ENCODE measurements at regions not wholly inside any gene's neighbourhood (a gene's known extent, or its start where the extent isn't known, plus 50 kb on each side); places are given as distances from the start of the nearest gene placed in this dataset.

DNA sequence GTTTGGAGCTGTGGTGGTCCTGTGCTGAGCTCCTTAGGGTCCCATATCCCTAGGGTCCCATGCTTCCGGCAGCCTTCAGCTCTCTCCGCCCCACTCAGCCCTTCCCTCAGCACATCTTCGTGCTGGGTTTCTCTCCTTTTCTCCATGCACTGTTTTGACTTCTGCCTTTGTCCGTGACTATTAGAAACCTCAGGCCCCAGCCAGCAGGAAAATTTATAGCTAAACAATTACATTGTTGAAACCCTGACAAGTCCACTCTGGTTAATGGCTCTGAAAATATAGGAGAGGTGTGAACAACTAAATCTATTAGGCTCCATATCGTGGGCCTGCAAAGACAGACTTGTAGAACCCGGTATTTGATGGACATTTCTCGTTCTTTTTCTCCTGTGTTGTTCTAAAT lies 523.7 kb downstream of the CCDC171 start:
- 85 to 88% (median 86%) methylated on average over 7 of the region's 7 CpGs for WGBS, 4 donors

DNA sequence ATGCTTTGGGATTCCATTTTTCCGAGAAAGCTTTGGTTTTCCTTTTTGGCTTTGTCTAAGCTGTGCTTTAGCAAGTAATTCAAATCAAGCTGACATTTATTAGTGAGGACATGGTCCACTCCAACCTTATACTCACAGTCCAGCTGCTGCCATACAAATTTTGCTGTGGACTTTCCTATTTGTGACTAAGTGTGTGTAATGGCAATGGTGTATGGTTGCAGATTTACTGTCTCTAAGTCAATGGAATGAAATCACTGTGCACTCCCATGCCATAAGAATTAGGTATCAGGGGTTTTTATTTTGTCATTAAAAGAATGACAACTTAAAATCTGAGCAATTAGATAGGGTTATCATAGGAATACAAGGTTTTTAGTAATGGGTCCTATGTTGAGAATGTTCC lies 530.0 kb downstream of the CCDC171 start:
- intact Hi-C loops (cut with DNase I), result no loop called here
- 76 to 93% (median 86%) methylated on average over 1 of the region's 1 CpG for WGBS, 4 donors

More for the DNA sequence above, 523.7 kb downstream of the CCDC171 start:
- H3K4me1 ChIP-seq (replicated peaks in 1 of 2), result no peaks in the 10 kb centered on the region
- no peaks in the 10 kb centered on the region for H3K9me3 ChIP-seq (replicated peaks in 1 of 3)
- no peak overlapping the region for H3K27ac ChIP-seq
- H3K36me3 ChIP-seq (replicated peaks in 1 of 2), result no peaks in the 10 kb centered on the region
- no peak for DNase-seq
- intact Hi-C loops (cut with DNase I), result no loop called here
- H3K4me3 ChIP-seq, result no peak overlapping the region
- H3K27me3 ChIP-seq, result no peaks in the 10 kb centered on the region
- TF ChIP-seq, protein P1, sequence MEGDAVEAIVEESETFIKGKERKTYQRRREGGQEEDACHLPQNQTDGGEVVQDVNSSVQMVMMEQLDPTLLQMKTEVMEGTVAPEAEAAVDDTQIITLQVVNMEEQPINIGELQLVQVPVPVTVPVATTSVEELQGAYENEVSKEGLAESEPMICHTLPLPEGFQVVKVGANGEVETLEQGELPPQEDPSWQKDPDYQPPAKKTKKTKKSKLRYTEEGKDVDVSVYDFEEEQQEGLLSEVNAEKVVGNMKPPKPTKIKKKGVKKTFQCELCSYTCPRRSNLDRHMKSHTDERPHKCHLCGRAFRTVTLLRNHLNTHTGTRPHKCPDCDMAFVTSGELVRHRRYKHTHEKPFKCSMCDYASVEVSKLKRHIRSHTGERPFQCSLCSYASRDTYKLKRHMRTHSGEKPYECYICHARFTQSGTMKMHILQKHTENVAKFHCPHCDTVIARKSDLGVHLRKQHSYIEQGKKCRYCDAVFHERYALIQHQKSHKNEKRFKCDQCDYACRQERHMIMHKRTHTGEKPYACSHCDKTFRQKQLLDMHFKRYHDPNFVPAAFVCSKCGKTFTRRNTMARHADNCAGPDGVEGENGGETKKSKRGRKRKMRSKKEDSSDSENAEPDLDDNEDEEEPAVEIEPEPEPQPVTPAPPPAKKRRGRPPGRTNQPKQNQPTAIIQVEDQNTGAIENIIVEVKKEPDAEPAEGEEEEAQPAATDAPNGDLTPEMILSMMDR (IDR thresholded peaks at IDR 0.05), result no peak
- TF ChIP-seq POLR2A (IDR thresholded peaks at IDR 0.05), result no peak

DNA sequence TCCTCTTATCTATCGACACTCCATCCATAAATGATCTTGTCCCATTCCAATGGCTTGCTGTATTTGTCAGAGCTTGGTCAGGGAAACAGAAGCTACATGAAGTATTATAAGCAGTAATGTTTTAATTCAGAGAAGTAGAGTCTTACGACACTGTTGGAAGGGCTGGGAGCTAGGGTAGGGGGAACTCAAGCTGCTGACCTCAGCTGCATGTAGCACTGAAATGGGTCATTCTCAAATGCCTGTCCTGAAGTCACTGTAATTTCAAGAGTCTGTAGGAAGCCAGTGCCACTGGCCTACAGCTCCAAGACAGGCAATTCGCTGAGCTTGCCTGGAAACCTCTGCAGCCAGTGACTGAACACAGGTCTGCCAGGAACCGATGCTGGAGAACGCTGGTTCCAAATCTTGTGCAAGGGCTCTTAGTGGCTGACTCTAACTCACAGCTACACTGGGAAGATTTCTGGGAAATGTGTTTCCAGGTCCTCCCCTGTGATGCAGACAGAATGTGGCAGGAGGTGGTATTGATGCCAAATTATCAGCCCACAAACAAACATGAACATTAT lies 532.4 kb downstream of the CCDC171 start:
- no peak for DNase-seq
- no peaks in the 10 kb centered on the region for H3K36me3 ChIP-seq (replicated peaks in 1 of 2)

More for the DNA sequence above, 530.0 kb downstream of the CCDC171 start:
- Histone ChIP-seq H3K4me1 (replicated peaks in 1 of 2) (no peaks in the 10 kb centered on the region), H3K36me3 (replicated peaks in 1 of 2) (no peaks in the 10 kb centered on the region), H3K9me3 (replicated peaks in 1 of 3) (no peaks in the 10 kb centered on the region), H3K27me3 (no peaks in the 10 kb centered on the region), H3K4me3 (no peak overlapping the region), H3K27ac (no peak overlapping the region)
- no peak for TF ChIP-seq POLR2A (IDR thresholded peaks at IDR 0.05)
- TF ChIP-seq, protein P1 (IDR thresholded peaks at IDR 0.05), result no peak
- no peak for DNase-seq

DNA sequence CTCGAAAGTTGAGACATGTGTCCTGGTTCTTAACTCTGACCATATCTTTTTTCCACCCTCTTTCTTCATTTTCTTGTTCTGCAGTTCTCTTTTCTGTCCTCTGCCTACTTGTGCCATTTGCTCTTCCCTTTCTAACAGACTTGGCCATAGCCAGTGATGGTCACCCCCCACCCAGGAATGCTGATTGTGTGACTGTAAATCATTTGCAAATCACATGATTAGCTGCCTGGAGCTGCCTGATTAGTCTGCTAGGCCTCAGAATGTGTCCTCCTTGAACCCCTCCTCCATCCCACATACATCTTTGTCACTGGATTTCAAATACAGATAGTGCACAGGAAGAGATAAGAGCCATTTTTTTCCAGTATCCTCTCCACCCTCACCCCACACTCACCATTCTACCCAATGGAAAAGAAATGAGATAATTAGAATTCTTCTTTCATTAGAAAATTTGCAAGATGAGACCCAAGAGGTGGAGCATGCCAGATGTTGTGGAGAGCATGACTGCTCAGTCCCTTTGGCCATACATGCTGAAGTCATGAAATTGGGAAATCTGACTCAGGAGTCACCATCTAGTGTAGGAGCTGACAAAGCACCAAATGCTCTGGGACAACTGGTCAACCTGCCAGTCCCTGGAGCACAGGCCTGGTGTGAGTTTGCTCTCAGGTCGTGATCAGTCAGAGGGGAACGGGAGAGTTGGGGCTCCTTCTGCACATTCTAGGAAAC lies 538.2 kb downstream of the CCDC171 start:
- intact Hi-C loops (cut with DNase I), result no loop called here
- H3K4me1 ChIP-seq (replicated peaks in 1 of 2), result peaks cover 0 to 3% of the 10 kb centered on the region in 2 donors
- no peak for DNase-seq
- no peak overlapping the region for H3K4me3 ChIP-seq
- 65 to 89% (median 80%) methylated on average over 3 of the region's 3 CpGs for WGBS, 4 donors
- H3K36me3 ChIP-seq (replicated peaks in 1 of 2), result no peaks in the 10 kb centered on the region
- H3K27ac ChIP-seq, result no peak overlapping the region
- TF ChIP-seq POLR2A (IDR thresholded peaks at IDR 0.05), result no peak
- TF ChIP-seq, protein P1 (IDR thresholded peaks at IDR 0.05), result no peak
- no peaks in the 10 kb centered on the region for H3K27me3 ChIP-seq
- no peaks in the 10 kb centered on the region for H3K9me3 ChIP-seq (replicated peaks in 1 of 3)

More for the DNA sequence above, 532.4 kb downstream of the CCDC171 start:
- TF ChIP-seq, protein P1 (IDR thresholded peaks at IDR 0.05), result no peak
- TF ChIP-seq POLR2A (IDR thresholded peaks at IDR 0.05), result no peak
- intact Hi-C loops (cut with DNase I), result no loop called here
- Histone ChIP-seq H3K27me3 (no peaks in the 10 kb centered on the region), H3K27ac (no peak overlapping the region), H3K4me1 (replicated peaks in 1 of 2) (no peaks in the 10 kb centered on the region), H3K9me3 (replicated peaks in 1 of 3) (no peaks in the 10 kb centered on the region), H3K4me3 (no peak overlapping the region)
- WGBS, 4 donors, result 76 to 85% (median 80%) methylated on average over 5 of the region's 5 CpGs

All from adrenal gland (tissue), 9 donors.